Spleen (tissue), 7 donors: ENCODE measurements at regions not wholly inside any gene's neighbourhood (a gene's known extent, or its start where the extent isn't known, plus 50 kb on each side); places are given as distances from the start of the nearest gene placed in this dataset.

ENCODE experiments used
- POLR2A ChIP-seq, 3 donors: fragments of 450-650 bp; IDR thresholded peaks; one replicate each; pipeline ENCODE4 v1.5.1; 2017; ENCODE audit warnings: antibody characterized with exemption in 3 of 3, mild to moderate bottlenecking in 1 of 3
- TF ChIP-seq, protein P1 (sequence below), 11 experiments: fragments of 200-600 bp in 7 of 11; fragments of 450-650 bp in 4 of 11; sonication (generic) in 4 of 11; IDR thresholded peaks in 8 of 11; conservative IDR thresholded peaks in 3 of 11; 1 replicate in 7 of 11; 2 replicates in 4 of 11; pipeline versions ENCODE4 v1.4.0 to v1.8.0; 2016 to 2021; ENCODE audit warnings: antibody characterized with exemption in 11 of 11, inconsistent platforms in 4 of 11, mild to moderate bottlenecking in 1 of 11
- donor health status: DM: no; HTN: no; CAD: no; lungs with moderate emphysema.
- donor health status: DM: no; HTN: no; CAD: no.
- donor health status: DM: no; HTN: no; CAD: no.

GRCh38 chr5:66413931-66414330, 182.3 kb upstream of the MAST4 start:
- TF ChIP-seq POLR2A (IDR thresholded peaks at IDR 0.05) = no peak
- TF ChIP-seq, protein P1, sequence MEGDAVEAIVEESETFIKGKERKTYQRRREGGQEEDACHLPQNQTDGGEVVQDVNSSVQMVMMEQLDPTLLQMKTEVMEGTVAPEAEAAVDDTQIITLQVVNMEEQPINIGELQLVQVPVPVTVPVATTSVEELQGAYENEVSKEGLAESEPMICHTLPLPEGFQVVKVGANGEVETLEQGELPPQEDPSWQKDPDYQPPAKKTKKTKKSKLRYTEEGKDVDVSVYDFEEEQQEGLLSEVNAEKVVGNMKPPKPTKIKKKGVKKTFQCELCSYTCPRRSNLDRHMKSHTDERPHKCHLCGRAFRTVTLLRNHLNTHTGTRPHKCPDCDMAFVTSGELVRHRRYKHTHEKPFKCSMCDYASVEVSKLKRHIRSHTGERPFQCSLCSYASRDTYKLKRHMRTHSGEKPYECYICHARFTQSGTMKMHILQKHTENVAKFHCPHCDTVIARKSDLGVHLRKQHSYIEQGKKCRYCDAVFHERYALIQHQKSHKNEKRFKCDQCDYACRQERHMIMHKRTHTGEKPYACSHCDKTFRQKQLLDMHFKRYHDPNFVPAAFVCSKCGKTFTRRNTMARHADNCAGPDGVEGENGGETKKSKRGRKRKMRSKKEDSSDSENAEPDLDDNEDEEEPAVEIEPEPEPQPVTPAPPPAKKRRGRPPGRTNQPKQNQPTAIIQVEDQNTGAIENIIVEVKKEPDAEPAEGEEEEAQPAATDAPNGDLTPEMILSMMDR (IDR thresholded peaks at IDR 0.05 in 8 of 11, conservative IDR thresholded peaks at IDR 0.05 in 3 of 11) = no peak
